NCI-H1048 (cell line): ENCODE measurements at regions not wholly inside any gene's neighbourhood (a gene's known extent, or its start where the extent isn't known, plus 50 kb on each side); places are given as distances from the start of the nearest gene placed in this dataset.

Experiments
- DNase-seq: peaks from one replicate; lab custom pipeline; 2025; lab: John Stamatoyannopoulos, UW

DNA sequence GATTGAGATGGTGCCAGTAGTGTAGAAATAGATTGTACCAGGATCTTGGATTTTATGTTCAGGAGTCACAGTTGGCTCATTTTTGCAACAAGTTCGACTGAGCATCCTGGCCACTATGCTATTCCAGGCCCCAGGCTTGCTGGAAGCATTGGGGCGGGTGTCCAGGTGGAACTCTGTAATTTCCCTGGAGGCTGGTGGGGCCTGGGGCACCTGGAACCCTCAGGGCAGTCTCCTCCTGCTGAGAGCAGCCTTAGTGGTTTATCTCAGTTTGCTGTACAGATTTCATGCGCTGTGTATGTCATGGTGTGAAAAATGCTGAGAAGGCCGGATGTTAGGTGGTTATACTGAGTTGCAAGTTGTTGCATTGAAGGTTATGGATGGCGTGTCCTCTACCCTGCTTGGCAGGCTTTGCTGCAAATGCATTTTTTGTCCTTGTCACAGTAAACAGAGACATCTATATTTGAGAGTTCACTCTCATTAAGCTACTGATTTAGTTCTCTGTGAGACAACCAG, 135.1 kb upstream of the MYLIP start:
- no peak for DNase-seq

DNA sequence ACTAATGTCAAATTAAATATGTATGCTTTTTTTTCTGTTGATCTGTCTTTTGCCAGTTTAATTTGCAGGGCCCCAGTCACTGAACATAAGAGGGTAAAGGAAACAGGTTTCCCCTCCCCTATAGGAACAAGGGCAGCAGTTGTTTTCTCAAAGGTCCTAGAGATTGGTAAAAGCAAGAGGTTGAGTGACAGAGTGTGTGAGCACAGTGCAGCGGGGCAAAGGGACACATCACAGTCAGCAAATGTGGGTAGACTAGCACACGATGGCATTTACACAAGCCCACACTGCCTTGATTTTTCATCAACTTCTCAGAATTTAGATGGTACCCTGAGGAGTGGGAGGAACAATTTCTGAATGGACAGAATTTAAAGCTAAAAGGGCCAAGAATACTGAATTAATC, 138.7 kb upstream of the MYLIP start:
- DNase-seq = no peak

DNA sequence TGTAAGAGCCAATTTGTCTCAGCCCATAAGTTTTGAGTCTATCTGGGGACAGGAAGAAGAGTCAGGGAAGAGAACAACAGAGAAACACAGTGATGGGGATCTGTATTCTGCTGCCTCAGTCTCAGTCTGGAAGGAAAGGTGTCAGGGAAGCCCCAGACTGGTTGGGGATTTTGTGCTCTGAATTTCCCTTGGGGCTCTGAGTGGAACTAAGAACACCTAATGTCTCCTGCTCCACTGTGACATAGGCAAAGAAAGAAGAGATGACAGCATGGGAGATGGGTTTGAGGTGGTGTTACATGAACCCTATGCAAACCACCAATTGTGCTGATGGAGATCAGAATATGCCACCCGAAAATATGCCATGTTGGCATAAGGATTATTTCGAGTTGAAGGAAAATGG, 139.5 kb upstream of the MYLIP start:
- DNase-seq = no peak

DNA sequence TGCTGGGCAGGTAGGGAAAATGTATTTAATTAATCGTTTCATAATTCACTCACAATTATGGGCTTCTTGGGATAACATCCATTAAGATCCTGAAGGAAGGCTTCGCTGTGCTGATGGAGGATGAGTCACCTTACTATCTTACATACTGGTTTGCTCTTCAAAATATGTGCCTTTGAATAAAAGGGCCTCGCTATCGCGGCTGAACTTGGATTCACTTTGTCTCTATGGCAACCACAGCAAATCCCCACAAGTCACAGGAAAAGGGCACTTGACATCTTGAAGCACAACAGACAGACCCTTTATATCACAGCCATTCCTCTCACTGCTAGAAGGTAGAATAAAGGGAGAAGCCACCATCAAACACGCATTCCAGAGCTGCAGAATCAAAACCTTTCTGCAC, 141.3 kb upstream of the MYLIP start:
- DNase-seq = no peak

DNA sequence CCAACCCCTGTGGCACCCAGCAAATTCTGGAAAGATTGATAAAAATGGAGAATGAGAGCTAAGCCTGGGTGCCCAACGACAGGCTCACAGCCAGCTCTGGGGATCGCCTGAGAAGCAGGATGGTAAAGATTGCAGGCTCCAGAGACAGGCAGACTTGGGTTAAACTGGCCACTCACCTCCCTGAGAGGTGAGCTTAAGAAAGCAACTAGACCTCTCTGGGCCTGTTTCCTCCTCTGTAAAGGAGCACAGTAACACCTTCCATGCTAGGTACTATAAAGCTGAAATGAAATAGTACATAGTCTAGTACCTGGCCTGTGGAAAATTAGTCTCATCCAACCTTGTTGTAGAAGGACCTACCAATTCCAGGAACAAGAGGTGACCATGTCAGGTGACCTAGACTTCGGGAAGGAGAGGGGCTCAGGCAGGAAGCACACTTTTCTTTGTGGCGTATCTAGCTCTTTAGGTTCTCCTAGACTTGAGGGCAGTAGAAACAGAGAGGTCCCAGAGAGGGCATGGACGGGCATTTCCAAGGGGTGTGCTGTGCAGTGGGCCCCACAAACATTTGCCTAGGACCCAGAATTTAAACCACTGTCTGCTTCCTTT, 142.8 kb upstream of the MYLIP start:
- DNase-seq = no peak

DNA sequence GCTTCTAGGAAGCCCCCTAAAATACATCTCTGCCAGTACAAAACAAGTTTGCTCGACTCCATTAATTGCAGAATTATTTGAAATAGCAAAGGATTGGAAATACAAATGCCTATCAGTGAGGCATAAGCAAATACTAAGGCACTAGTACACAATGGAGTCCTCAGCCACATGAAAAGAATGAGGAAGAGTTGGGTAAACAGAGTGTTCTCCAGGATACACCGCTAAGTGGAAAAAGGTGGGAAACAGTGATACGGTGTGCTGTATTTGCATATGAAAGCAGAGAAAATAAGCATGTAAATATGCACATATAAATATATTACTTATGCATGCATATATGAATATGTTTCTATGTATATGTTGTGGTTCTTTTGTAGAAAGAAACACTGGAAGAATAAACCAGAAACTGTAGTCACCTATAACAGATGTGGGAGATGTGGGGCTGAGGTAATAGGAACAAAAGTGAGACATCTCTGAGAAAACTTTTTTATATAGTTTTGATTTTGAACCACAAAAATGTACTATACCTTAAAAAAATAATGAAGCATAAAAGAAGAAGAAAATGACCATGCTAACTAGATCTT, 143.4 kb upstream of the MYLIP start:
- no peak for DNase-seq

DNA sequence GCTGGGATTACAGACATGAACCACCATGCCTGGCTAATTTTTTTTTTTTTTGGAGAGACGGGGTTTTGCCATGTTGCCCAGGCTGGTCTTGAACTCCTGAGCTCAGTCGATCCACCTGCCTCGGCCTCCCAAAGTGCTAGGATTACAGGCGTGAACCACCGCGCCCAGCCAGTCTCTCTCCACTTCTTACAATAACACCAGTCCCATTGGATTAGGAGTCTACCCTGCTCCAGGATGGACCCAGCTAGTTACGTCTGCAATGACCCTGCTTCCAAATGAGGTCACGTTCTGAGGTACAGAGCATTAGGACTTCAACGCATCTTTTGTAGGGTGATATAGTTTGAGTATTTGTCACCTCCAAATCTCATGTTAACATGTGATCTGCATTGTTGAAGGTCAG, 146.9 kb upstream of the MYLIP start:
- DNase-seq = no peak

DNA sequence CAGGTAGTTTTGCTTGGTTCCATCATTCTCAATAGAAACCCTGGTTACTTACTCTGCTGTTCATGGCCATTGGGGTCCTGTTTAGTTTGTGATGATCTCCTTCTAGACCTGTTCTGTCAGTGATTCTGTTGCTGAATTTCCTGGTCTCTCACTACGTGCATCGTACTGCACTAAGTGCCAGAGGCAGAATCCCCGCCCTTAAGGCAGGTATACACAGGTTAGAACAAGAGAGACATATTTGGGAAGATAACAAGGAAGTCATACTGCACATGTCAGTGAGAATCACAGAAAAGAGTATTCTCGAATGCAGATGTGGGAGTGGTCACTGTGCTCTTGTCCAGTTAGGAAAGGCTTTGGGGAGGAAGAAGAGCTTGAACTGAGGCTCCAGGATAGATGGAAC, 148.1 kb upstream of the MYLIP start:
- no peak for DNase-seq

DNA sequence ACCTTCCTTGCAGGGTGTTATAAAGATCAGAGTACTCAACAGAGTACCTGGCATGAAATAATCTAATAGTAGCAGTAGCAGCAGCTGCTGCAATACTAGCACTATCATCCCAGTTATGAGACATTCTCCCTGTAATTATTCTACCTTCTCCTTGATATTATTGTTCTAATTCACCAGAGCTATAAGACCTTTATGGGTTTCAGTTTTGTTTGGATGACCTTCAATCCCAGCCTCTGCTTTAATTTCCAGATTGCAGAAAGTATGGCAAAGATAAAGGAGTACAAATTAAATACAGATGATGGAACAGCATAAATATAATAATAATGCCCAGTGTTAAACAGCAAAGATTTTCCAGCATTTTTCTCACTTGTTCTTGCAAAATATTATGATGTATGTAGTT, 150.5 kb upstream of the MYLIP start:
- DNase-seq = no peak

DNA sequence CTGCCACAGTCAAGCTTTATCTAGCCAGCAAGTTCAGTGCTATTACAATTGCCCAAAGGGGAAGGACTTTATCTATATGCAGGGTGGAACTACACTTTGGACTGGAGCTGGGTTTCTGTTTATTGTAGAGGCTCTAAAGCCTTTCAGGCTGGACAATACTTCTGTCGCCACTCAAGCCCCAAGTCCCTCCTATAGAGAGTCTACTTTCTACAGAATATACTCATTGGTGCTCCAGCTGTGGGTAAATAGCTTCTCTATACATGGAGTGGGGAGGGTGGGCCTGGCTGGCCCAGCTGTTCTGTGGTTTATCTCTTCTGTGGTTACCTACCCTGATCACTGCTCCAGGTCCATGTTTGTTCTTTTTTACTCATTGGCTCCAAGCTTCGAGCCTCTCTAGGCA, 151.8 kb upstream of the MYLIP start:
- no peak for DNase-seq

DNA sequence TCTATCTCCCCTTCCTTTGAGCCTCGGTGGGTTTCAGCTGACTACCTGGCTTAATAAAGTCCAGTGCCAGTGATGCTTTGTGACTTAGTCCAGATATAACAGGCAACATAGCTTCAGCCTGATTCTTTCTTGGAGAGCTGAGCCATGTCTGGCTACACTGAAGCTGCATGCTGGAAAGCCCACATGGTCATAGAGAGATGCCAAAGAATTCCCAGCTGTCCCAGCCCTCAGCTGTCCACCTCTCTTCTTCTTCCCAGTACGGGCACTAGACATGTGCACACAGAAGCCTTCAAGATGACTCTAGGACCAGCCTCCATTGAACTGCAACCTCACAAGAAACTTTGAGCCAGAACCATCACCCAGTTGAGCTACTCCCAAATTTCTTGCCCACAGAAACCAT, 154.1 kb upstream of the MYLIP start:
- DNase-seq = no peak

DNA sequence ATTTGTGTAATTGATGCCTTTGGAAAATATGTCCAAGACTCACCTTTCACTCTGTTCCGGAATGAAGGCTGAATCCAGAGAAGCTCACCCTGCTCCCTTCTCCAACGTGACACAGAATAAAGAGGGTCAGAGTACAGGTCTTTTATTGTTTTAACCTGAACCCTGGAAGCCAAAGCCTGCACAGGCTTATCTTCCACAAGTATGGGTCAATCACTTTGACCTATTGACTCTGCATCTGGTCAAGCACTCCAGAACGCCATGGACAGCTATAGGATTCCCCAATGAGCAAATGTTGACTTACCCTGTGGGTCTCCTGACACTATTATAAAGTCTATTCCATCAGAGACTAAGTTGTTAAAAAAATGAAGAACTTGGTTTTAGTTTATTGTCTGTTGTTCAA, 158.4 kb upstream of the MYLIP start:
- no peak for DNase-seq

DNA sequence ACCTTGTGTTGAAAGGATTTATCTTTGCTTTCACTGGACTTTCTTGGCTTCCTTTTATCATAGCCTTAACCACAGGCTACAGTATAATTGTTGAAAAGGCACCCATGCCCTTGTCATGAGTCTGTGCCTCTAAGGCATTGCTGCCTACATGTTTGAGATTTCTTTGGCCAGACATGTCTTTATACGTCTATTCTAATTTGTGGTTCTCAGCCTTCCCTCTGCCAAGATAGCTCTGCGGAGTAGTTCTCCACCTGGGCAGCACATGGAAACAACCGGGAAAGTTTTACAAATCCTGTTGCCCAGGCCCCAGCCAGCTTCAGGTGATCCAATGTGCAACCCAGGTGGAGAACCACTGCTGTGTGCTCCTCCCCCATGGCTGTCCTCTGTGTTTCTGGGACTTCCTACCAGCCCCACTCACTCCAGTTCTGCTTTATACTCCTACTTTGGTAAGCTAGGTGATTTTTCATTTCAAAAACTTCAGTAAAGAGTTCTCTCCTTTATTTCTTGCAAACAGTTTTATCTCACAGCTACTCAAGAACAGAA, 159.6 kb upstream of the MYLIP start:
- DNase-seq = no peak

DNA sequence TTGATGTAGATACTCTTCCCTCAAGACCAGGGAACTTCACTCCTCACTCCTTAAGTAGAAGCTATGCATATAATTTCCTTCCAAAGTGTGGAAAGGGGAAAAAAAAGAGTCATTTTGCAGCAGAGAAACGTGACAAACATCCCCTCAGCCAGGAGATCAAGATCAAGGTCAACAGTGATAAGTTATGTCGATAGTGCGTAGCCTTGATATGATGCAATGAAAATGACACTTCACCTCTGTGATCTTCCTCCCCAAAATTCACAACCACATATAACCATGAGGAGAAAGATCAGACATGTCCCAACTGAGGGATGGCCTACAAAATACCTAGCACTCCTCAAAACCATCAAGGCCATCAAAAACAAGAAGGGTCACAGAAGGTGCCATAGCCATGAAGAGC, 160.4 kb upstream of the MYLIP start:
- DNase-seq = no peak

DNA sequence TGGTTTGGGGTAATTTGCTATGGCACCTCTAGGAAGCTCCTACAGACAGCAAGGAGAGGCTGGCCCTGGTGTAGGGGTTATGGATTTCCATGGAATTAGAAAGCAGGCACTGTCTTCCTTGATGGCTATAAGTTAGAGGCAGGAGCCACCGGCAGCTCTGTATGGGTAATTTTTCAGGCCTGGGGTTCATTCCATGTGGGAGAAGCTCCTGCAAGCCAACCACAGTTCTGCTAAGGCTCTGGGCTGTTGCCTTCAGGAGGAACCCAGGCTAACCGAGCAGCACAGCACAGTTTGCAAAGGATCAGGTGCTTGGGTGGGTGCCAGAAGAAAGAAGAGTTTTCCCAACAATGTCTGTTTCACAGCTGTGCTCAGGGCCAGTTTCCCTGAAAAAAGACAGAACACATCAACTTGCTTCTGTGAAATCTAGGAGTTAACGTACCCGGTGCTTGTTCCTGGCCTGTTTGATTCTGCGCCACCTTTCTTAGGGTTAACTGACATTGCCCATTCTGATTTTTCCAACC, 162.8 kb upstream of the MYLIP start:
- no peak for DNase-seq

DNA sequence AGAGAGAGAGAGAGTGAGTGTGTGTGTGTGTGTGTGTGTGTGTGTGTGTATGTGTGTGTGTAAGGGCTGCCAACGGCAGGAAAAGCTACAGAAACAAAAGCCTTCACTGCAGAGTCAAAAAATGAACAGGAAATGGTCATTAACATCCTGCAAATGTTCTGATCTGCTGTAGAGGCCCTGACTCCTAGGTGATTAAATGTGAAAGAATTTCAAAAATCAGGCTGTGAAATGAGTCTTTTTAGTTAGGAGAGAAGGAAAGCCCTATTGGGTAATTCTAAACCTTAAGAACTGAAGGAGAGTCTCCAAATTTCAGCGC, 166.5 kb upstream of the MYLIP start:
- no peak for DNase-seq

DNA sequence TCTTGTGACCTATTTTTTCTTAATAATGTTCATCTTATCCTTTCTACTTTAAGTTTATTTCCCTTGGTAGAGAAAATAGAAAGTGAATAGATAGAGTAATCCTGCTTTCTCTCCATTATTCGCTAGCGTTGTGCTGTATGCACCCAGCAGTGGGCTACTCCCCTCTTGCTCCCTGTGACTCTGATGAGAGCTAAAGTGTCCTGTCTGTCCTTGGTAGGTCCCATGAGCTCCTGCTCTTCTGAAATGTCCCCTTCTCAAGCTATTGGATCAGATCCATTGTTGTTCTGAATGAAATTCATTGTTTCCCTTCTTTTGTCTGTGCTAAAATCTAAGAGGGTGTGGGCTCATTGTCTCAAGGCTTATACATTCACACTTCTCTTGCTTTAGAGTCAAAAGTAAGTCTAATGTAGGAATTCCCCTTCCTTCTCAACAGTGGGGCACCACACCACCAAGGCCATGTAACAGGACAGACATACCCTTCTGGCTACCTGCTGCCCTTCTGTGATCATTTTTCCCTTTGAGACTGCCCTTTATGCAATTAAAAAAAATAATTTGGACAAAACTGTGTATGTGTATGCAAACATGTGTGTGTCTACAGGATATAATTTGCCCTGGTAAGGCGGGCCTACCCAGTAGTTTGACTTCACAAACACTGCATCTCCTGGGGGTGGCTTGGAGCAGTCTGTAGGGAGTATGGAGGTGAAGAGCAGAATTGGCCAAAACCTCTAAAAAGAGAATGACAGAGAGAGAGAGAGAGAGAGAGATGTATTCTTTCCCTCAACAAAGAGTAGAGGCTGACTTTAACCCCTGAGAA, 167.0 kb upstream of the MYLIP start:
- DNase-seq = no peak

DNA sequence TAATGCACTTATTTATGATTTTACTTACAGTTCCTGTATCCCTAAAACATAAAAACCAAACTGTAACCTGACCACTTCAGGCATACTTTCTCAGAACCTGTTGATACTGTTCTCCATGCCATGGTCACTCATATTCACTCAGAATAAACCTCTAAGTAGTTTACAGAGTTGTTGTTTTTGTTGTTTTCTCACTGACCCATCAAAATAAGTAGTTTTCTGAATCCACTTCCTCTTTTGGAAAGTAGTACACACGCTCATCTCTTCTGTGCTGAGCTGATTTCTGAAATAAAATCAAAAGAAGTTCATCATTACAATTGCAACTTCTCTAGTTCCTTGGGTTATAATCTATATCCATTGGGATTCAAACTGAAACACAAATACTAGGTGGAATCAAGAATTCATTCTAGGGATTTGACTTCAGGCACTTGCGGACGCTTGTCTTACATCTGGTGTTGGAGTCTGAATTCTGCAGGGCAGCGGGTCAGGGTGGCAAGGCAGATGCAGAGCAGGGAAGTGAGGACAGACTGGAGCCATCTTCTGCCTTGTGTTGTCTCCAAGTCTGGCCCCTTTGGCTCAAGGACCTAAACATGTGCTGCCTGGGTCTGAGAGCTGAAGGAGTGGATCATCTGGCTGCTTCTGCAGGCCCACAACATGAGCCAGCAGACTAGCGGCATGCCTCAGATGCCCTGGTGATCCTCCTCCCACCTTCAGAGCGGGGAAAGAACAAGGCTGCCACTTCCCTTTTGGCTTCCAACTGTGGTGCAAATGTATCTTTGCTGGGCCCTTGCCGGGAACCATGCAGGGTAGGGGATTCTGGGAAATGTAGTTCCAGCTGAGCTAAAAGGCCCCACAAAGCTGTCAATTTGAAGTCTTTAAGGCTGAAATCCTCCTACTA, 167.9 kb upstream of the MYLIP start:
- DNase-seq = no peak

DNA sequence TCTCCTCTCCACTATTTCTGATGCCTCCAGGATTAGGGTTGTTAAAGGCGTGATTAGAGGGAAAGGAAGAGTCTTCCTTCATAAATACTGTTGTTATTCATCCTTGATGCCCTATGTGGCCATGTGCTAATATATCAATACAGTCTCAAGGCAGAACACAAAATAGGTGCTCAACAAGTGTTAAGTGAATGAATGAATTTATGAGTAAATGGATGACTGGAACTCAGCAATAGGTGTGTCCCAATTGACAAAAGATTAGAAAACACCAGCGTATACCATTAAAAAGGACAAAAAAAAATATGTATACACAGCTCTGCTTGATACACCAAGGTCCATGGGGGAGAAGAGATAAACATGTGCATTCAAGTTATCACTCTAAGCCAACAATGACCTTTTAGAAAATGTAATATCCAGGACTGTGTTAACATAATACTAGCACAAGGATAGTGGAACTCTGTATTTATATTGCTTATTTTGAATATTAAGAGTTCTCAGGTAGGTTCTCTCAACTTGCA, 171.2 kb upstream of the MYLIP start:
- DNase-seq = no peak

DNA sequence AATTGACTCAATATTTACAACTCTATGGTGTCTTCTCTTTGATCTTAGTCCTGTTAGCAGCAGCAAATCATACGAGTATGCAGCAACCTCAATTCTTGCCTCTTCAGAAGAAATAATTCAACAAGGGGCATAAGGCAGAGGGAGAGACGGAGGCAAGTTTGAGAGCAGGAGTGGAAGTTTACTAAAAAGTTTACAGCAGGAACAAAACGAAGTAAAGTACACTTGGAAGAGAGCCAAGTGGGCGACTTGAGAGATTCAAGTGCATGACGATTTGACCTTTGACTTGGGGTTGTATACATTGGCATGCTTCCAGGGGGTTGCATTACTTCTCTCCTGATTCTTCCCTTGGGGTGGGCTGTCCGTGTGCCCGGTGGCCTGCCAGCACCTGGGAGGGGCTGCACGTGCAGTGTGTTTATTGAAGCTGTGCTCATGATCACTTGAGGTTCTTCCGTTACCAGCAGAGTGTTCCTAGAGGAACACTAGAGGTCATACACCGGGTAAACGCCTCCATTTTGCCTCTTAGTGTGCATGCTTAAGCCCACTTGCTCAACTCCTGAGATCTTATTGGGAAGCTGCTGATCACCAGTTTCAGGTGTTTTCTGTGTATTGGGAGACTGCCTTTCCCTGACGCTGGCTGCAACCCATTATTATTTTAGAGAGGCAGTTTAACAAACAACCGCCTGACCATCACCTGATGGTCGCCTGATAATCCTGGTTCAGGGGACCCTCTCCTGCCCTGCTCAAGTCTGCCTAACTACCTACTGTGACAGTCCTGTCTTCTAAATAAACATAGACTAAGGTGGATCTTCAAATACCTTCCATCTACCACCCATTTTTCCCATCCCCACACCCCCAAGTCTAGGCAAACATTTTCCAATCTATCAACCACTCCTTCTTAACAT, 172.4 kb upstream of the MYLIP start:
- DNase-seq = no peak

DNA sequence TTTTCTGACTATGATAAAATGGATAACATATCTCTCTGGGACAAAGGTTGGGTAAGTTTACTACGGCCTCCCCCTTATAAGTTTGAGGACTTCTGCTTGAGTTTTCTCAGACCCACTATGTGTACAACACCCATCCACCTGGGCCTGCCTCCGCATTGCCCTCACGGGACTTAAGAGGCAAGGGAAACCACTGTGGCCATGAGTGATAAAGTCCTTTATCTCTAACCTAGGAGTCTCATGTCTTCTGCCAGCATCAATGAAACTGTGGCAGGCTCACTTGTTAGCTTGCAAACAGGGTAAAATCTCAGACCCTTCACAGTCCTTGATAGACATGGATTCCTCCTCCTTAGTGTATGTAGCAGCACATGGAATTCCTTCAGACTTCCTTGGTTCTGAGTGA, 173.4 kb upstream of the MYLIP start:
- no peak for DNase-seq
